Epithelial cell of esophagus (primary cell): ENCODE measurements at regions not wholly inside any gene's neighbourhood (a gene's known extent, or its start where the extent isn't known, plus 50 kb on each side); places are given as distances from the start of the nearest gene placed in this dataset.

Source experiments
- DNase-seq: peaks from one replicate; pipeline ENCODE4 v3.0.0; 2010; ENCODE audit warnings: low read depth
- H3K4me3 ChIP-seq: 2 replicates; pipeline ENCODE4 v1.5.1; 2011; ENCODE audit warnings: mild to moderate bottlenecking, low read length, control low read depth
- CTCF ChIP-seq: IDR thresholded peaks from 2 replicates; pipeline ENCODE4 v1.5.1; 2011; ENCODE audit warnings: low read depth, mild to moderate bottlenecking, low read length, control low read depth, inconsistent platforms; ENCODE audit not compliant: insufficient read depth; ENCODE audit errors: missing control alignments

GRCh38 chr6:11398451-11399326 lies 138.9 kb upstream of the TMEM170B start:
- DNase-seq: no peak
- H3K4me3 ChIP-seq: no peak overlapping the region
- no peak for TF ChIP-seq CTCF

- TF ChIP-seq CTCF: no peak
- no peak for DNase-seq
- H3K4me3 ChIP-seq: no peak overlapping the region
These were observed 139.7 kb upstream of the TMEM170B start for GRCh38 chr6:11397622-11398450.

GRCh38 chr6:11396860-11397259 lies 140.7 kb upstream of the TMEM170B start:
- DNase-seq: no peak
- H3K4me3 ChIP-seq: no peak overlapping the region
- no peak for TF ChIP-seq CTCF

- no peak for DNase-seq
- H3K4me3 ChIP-seq: no peak overlapping the region
- no peak for TF ChIP-seq CTCF
These were observed 143.6 kb upstream of the TMEM170B start for GRCh38 chr6:11393713-11394627.

- DNase-seq: no peak
- H3K4me3 ChIP-seq: no peak overlapping the region
- TF ChIP-seq CTCF: no peak
These were observed 144.6 kb upstream of the TMEM170B start for GRCh38 chr6:11392778-11393507.
